GM12873 (cell line): ENCODE measurements at regions not wholly inside any gene's neighbourhood (a gene's known extent, or its start where the extent isn't known, plus 50 kb on each side); places are given as distances from the start of the nearest gene placed in this dataset.

Experiments used
- TF ChIP-seq, protein P1 (sequence below): IDR thresholded peaks from 2 replicates; pipeline ENCODE4 v1.5.1; 2012; ENCODE audit warnings: low read depth, mild to moderate bottlenecking, moderate library complexity, low read length, control low read depth; ENCODE audit not compliant: insufficient read depth; ENCODE audit errors: missing control alignments

GRCh38 chr7:106957766-106958165 lies 86.7 kb upstream of the PRKAR2B start:
- TF ChIP-seq, protein P1, sequence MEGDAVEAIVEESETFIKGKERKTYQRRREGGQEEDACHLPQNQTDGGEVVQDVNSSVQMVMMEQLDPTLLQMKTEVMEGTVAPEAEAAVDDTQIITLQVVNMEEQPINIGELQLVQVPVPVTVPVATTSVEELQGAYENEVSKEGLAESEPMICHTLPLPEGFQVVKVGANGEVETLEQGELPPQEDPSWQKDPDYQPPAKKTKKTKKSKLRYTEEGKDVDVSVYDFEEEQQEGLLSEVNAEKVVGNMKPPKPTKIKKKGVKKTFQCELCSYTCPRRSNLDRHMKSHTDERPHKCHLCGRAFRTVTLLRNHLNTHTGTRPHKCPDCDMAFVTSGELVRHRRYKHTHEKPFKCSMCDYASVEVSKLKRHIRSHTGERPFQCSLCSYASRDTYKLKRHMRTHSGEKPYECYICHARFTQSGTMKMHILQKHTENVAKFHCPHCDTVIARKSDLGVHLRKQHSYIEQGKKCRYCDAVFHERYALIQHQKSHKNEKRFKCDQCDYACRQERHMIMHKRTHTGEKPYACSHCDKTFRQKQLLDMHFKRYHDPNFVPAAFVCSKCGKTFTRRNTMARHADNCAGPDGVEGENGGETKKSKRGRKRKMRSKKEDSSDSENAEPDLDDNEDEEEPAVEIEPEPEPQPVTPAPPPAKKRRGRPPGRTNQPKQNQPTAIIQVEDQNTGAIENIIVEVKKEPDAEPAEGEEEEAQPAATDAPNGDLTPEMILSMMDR, result no peak

GRCh38 chr7:106959753-106960152 lies 84.8 kb upstream of the PRKAR2B start:
- TF ChIP-seq, protein P1, result peak; percentile 59

GRCh38 chr7:106962751-106963150 lies 81.8 kb upstream of the PRKAR2B start:
- TF ChIP-seq, protein P1, result no peak

DNA sequence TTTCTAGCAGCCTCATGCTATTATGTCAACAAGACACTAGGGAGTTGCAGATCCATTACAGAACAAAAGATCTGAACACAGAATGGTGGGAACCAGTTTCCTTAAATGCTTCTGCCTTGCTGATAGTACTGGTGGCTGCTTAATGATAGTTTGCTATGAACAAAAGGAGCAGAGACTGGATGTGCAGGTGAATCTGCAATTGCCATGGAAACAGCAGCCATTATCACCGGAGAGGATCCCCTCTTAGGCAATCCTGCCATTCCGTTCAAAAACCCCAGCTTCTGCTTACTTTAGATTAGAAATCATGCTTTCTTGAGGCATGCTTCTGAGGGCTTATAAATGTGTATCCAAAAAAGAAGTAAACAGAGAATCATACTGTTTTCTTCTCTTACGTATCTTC lies 80.0 kb upstream of the PRKAR2B start:
- TF ChIP-seq, protein P1, result no peak

DNA sequence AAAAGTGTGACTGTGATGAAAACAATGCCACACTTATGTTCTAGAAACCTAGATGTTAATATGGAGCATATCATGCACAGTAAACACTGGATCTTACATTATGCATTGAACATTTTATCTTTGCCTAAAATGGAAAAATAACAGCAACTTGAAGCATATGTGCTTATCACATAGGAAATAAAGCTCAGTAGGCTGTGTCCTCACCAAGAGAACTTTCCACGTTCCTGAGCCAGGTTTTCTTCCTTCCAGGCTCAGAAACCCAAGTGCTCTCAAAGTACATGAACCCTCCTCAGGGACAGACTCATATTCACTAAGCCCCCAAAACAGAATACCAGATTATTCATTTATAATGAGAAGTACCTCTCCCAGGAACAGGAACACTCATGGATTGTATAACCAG lies 79.4 kb upstream of the PRKAR2B start:
- TF ChIP-seq, protein P1, result no peak

GRCh38 chr7:106966121-106966520 lies 78.4 kb upstream of the PRKAR2B start:
- TF ChIP-seq, protein P1, result no peak

DNA sequence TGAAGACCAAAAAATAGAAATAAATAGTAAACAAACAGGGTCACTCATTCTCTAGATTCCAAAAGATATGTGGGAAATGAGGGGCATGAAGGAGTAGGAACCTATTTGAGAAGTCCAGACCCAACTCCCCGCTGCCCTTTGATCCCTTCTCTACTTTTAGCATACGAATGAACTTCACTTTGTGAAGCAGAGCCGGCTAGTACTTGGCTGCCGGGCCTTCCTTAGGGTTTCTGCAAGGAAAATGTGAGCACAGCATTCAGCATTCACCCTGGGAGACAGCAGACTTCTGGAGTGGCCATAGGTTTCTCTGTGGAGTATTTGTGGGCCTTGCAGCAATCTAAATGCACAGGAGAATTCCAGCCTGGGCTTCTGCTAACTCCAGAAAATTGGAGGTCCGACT lies 76.3 kb upstream of the PRKAR2B start:
- TF ChIP-seq, protein P1, result no peak
